ENCODE measurements at regions not wholly inside any gene's neighbourhood (a gene's known extent, or its start where the extent isn't known, plus 50 kb on each side); places are given as distances from the start of the nearest gene placed in this dataset.
"Not testable (repeated sequence)": the region's sequence is repeated elsewhere in the genome, so short reads cannot be mapped to it uniquely, and the experiment has no call there.

DNA sequence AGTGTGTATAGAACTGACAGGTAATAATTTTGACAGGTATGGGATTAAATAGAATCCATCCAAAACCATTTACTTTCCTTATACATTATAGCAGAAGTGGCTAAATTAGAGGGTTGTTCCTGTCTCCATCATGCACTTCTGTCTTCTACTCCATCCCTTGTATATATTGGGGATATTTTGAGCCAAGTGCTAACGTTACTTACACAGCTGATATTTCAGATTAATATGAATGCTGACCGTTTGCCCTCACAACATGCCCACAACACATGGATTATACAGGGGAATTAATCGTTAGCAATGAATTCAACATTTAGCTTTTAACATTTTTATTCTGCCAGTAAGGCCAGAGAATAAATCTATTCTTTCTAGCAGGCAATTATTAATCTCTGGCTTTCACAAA lies 1125.0 kb upstream of the FAM98A start:
- no peak for DNase-seq (ENCODE audit: low read depth)

GRCh38 chr2:34723683-34724082 lies 1124.6 kb upstream of the FAM98A start:
- no peak for DNase-seq (ENCODE audit: low read depth)

GRCh38 chr2:34719206-34719605 lies 1120.1 kb upstream of the FAM98A start:
- no peak for DNase-seq (ENCODE audit: low read depth)

DNA sequence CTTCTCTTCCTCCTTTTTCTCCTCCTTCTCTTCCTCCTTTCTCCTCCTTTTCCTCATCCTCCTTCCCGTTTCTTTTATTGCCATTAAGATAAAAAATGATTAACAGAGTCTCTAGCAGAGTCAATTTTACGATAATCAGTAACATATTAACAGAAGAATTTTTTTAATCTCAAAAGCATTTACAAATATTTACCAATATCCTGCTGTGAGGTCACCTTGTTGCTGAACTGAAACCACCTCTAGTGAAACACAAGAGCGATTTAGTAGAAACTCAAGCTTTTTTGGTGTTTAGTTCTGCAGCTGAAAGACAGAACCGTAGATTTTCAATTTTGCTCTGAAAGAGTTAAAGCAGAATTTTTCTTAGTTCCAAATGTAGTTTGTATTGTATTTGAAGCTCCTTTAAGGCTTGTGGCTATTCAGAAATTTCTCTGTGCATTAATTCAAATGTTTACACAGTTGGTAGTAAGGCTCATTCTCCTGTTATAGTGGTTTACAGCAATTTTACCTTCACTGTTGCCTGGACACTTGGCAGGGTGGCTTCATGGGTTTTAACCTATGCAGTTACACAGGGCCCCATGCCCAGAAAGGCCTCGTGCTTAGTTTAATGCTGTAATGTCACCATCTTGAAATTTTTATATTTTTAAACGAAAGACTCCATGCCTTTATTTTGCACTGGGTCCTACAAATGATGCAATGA lies 1106.6 kb upstream of the FAM98A start:
- DNase-seq (ENCODE audit: low read depth), result no peak

DNA sequence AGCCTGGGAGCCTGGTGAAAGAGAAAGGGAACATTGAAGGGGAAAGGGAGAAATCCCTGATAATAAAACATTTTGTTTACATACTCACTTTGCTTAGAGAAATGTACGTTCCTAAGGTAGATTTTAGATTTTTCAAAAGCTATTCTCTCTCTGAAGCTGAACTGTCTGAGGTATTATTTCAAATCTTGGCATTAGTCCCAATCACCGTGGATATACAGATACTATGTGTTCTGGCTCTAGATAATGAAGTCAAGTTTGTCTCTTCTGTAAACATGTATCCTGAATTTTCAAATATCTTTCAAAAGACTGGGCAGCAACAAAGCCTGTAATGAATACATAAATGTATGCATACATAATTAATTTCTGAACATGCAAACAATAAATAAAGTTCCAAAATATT lies 1104.2 kb upstream of the FAM98A start:
- no peak for DNase-seq (ENCODE audit: low read depth)

- not testable (repeated sequence) for DNase-seq (ENCODE audit: low read depth)
Measured at GRCh38 chr2:34702391-34702790, 1103.3 kb upstream of the FAM98A start.

GRCh38 chr2:34677591-34677990 lies 1078.5 kb upstream of the FAM98A start:
- DNase-seq (ENCODE audit: low read depth), result not testable (repeated sequence)

- not testable (repeated sequence) for DNase-seq (ENCODE audit: low read depth)
Measured at GRCh38 chr2:34677119-34677531, 1078.0 kb upstream of the FAM98A start.

DNA sequence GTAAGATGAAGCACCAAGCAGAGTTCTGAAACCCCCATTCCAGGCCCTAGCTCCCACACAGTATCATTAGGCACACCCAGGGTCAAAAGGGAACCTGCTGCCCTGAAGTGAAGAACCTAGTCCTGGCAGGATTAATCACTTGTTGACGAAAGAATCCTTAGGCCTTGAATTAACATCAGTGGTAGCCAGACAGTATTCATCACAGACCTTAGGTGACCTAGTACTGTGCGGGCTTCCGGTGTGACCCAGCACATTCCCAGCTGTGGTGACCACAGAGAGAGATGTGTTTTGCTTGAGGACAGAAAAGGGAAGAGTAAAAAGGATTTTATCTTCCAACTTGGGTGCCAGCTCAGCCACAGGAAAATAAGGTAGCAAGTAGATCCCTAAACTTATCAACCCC lies 1071.4 kb upstream of the FAM98A start:
- DNase-seq (ENCODE audit: low read depth), result no peak

- no peak for DNase-seq (ENCODE audit: low read depth)
Measured at GRCh38 chr2:34666821-34667220, 1067.7 kb upstream of the FAM98A start.

GRCh38 chr2:34664266-34664665 lies 1065.2 kb upstream of the FAM98A start:
- no peak for DNase-seq (ENCODE audit: low read depth)

DNA sequence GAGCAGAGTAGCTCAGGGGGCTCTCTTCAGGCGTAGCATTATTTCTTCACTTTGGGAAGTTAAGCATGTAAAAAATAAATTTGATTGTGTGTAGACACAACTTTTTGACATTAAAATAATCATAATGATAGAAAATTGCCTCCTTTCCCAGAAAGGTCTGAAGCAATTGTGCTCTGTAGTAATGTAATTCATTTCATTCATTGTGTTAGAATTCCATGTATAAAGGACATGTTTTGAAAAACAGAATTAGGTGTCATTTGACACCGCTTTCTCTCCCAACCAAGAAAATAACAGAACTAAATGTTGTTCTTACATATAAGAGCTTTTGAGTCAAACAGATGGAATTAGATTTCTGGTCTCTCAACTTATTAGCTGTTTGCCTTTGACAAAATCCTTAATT lies 1064.2 kb upstream of the FAM98A start:
- no peak for DNase-seq (ENCODE audit: low read depth)

DNA sequence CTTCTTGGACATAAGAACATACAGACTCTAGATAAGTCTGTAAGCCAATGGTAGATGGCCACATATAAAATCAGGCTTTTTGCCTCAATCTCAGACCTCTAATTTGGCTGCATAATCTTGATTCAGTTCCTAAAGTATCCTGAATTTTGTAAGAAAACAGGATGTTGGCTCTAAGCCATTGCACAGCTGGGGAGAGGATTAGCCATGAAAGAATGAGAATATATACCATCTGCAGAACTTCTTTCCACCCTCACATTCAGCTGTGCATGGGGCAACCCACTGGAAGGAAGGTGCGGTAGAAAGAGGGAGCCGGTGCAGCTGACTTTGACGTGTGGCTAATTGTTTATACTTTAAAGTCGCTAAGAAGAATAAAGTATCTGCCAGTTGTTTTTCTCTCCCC lies 1061.6 kb upstream of the FAM98A start:
- no peak for DNase-seq (ENCODE audit: low read depth)

- DNase-seq (ENCODE audit: low read depth), result no peak
Measured at GRCh38 chr2:34656632-34657031, 1057.5 kb upstream of the FAM98A start.

DNA sequence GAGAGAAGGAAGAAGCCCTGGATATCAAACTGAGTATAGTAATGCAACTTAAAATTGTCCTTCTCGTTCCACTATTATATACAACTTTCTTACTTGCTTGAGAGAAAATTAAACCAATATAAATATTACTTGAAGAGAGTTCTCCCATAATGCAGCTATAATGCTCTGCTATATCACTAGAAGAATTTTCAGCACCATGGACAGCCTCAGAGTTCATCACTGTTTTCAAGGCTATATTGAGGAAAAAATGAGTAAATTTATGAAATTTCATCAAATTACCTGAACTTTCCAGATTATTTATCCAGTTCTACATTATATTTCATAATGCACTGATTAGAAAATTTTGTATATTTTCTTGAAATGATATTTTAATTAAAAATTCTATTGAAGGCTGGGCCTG lies 1053.5 kb upstream of the FAM98A start:
- peak; percentile 8 for DNase-seq (ENCODE audit: low read depth)

GRCh38 chr2:34646901-34647300 lies 1047.8 kb upstream of the FAM98A start:
- no peak for DNase-seq (ENCODE audit: low read depth)

DNA sequence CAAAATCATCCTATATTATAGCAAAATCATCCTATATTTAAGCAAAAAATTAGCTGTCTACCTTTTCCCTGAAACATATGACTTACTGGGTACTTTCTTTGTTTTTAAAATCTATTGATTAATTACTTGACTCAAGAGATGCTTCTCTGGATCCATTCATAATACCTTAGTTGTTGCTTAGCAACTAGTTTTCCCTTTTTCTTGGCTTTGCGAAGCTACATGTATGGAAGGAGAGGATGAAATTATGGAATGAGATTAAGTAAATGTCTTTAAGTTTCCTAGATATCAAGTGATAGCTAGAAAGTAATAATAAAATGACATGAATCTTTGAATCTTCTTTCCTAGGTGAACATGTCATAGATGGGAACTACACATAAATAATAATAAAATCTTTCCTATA lies 1033.2 kb upstream of the FAM98A start:
- no peak for DNase-seq (ENCODE audit: low read depth)

DNA sequence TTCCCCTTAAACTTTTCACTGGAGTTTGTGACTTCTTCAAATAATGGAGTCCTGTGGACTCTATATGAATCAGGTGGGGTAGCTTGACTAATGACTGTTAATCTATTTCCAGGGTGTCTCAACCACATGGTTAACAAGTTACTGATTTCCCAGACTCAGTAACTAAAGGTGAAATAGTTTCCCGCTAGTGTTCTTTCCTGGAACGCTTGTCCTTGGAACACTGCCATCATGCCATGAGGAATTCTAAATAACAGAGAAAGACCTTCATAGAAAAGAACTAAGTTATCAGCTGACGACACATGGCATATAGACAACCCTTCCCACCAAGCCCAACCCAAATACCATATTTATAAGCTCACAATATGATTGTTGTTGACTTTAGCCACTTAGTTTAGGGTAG lies 1027.9 kb upstream of the FAM98A start:
- DNase-seq (ENCODE audit: low read depth), result no peak

GRCh38 chr2:34604164-34604563 lies 1005.1 kb upstream of the FAM98A start:
- DNase-seq (ENCODE audit: low read depth), result no peak

- no peak for DNase-seq (ENCODE audit: low read depth)
Measured at GRCh38 chr2:34602262-34602661, 1003.2 kb upstream of the FAM98A start.

GRCh38 chr2:34601561-34601960 lies 1002.5 kb upstream of the FAM98A start:
- no peak for DNase-seq (ENCODE audit: low read depth)

- peak; percentile 0 for DNase-seq (ENCODE audit: low read depth)
Measured at GRCh38 chr2:34578641-34579040, 979.5 kb upstream of the FAM98A start.

DNA sequence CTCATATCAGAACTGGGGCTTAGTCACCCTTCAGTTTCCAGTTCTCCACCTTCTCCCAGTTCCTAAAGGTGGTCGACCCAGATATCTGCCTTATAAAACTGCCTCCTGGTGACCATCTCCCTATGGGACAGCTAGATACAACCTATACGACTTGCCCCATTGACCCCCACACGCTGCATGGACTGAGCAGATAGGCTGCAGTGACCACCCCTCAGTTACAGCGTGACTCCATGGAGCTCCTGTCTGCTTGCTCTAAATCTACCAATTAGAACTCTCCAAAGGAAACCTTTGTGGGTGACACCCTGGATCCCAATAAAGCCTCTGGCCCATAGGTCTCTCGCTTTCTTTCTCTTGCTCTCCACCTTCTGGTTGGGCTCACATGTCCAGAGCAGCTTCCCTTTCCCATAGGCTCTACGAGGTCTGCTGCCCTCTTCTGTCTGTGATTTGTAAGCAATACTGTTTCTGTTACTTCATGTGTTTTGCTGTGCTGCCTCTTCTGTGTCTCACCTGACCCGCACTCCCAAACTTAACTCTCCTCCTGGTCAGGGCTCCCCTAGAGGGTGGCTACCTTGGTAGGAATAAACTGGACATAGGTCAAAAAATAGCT lies 971.3 kb upstream of the FAM98A start:
- DNase-seq (ENCODE audit: low read depth), result peak; percentile 21

- no peak for DNase-seq (ENCODE audit: low read depth)
Measured at GRCh38 chr2:34567128-34567527, 968.0 kb upstream of the FAM98A start.

Data from M059J (cell line).